CD4-positive, alpha-beta memory T cell (primary cell): ENCODE measurements at regions not wholly inside any gene's neighbourhood (a gene's known extent, or its start where the extent isn't known, plus 50 kb on each side); places are given as distances from the start of the nearest gene placed in this dataset.

Experiments used
- CTCF ChIA-PET: fragments of 350-600 bp; sonication (Branson Sonifier 250); formaldehyde crosslinking; loops from one replicate; lab custom pipeline; 2021; ENCODE audit warnings: inconsistent platforms; ENCODE audit not compliant: partially characterized antibody; lab: Charles Lee
- POLR2A ChIA-PET: fragments of 350-600 bp; sonication (Branson Sonifier 250); formaldehyde crosslinking; loops from one replicate; lab custom pipeline; 2021; ENCODE audit not compliant: partially characterized antibody; lab: Charles Lee
- DNase-seq, 5 donors: peaks; one replicate each; pipeline versions ENCODE4 v3.0.0 to v3.0.0-alpha.2; 2020 to 2022; ENCODE audit warnings: mixed read lengths in 1 of 5
- H3K27ac ChIP-seq: one replicate; pipeline ENCODE4 v1.7.0; 2013; ENCODE audit warnings: low read depth, low read length
- H3K27me3 ChIP-seq: 2 replicates; pipeline ENCODE4 v1.7.0; 2013; ENCODE audit warnings: mild to moderate bottlenecking, low read length, moderate library complexity; ENCODE audit not compliant: insufficient read depth
- H3K36me3 ChIP-seq: 2 replicates; pipeline ENCODE4 v1.7.0; 2013; ENCODE audit warnings: mild to moderate bottlenecking, low read length, moderate library complexity; ENCODE audit not compliant: insufficient read depth
- H3K4me1 ChIP-seq: 2 replicates; pipeline ENCODE4 v1.7.0; 2013; ENCODE audit warnings: mild to moderate bottlenecking, low read length, moderate library complexity; ENCODE audit not compliant: insufficient read depth
- H3K4me3 ChIP-seq, 2 donors: one replicate each; pipeline ENCODE4 v1.7.0; 2013; ENCODE audit warnings: low read length in 2 of 2, mild to moderate bottlenecking in 1 of 2
- H3K9me3 ChIP-seq, 2 donors: one replicate each; pipeline ENCODE4 v1.7.0; 2013; ENCODE audit warnings: low read length in 2 of 2, control low read depth in 1 of 2; ENCODE audit not compliant: control insufficient read depth in 1 of 2
- H3K27ac Mint-ChIP-seq, 7 donors: one replicate each; pipeline ENCODE4 v1.8.0; 2020 to 2021; ENCODE audit warnings: mixed read lengths in 7 of 7, mild to moderate bottlenecking in 6 of 7, inconsistent platforms in 3 of 7, moderate library complexity in 3 of 7
- H3K27me3 Mint-ChIP-seq, 2 donors: one replicate each; pipeline ENCODE4 v1.8.0; 2020 to 2021; ENCODE audit warnings: mixed read lengths in 2 of 2
- H3K36me3 Mint-ChIP-seq, 2 donors: one replicate each; pipeline ENCODE4 v1.8.0; 2020 to 2021; ENCODE audit warnings: mixed read lengths in 2 of 2, inconsistent platforms in 1 of 2, mild to moderate bottlenecking in 1 of 2
- H3K4me1 Mint-ChIP-seq, 4 donors: one replicate each; pipeline ENCODE4 v1.8.0; 2020 to 2021; ENCODE audit warnings: mixed read lengths in 4 of 4, mild to moderate bottlenecking in 1 of 4
- H3K4me3 Mint-ChIP-seq, 8 donors: one replicate each; pipeline ENCODE4 v1.8.0; 2020 to 2021; ENCODE audit warnings: mixed read lengths in 8 of 8, mild to moderate bottlenecking in 7 of 8, moderate library complexity in 6 of 8, inconsistent platforms in 3 of 8
- H3K9me3 Mint-ChIP-seq, 8 donors: one replicate each; pipeline ENCODE4 v1.8.0; 2020 to 2021; ENCODE audit warnings: mixed read lengths in 8 of 8, mild to moderate bottlenecking in 5 of 8, inconsistent platforms in 3 of 8, moderate library complexity in 1 of 8
- intact Hi-C: fragments of 100-400 bp; cut with micrococcal nuclease; formaldehyde crosslinking; loops from one replicate; pipeline ENCODE4 v1.15.1; 2023

GRCh38 chr6:44049163-44049988, 77.9 kb downstream of the MRPL14 start:
- DNase-seq: no peak
- Histone ChIP-seq H3K9me3 (no peaks in the 10 kb centered on the region), H3K27ac (no peak overlapping the region), H3K36me3 (no peaks in the 10 kb centered on the region), H3K27me3 (no peaks in the 10 kb centered on the region), H3K4me1 (no peaks in the 10 kb centered on the region), H3K4me3 (no peak overlapping the region)
- intact Hi-C loops: no loop called here
- ChIA-PET POLR2A (no interaction called here), CTCF (no interaction called here)
- Mint-ChIP-seq H3K36me3 (no peaks in the 10 kb centered on the region), H3K27me3 (peaks cover 0 to 3% of the 10 kb centered on the region in 2 donors), H3K27ac (no peak overlapping the region), H3K9me3 (peaks cover 0 to 2% (median 0%) of the 10 kb centered on the region in 8 donors), H3K4me1 (no peaks in the 10 kb centered on the region), H3K4me3 (no peak overlapping the region)

GRCh38 chr6:44048277-44048676, 79.0 kb downstream of the MRPL14 start:
- peaks cover 0 to 3% of the 10 kb centered on the region in 2 donors for H3K27me3 Mint-ChIP-seq
- CTCF ChIA-PET: no interaction called here
- H3K27me3 ChIP-seq: no peaks in the 10 kb centered on the region

GRCh38 chr6:44047801-44048200, 79.5 kb downstream of the MRPL14 start:
- peaks cover 0 to 2% (median 0%) of the 10 kb centered on the region in 8 donors for H3K9me3 Mint-ChIP-seq
- Histone ChIP-seq H3K27ac (no peak overlapping the region), H3K4me1 (no peaks in the 10 kb centered on the region), H3K9me3 (no peaks in the 10 kb centered on the region), H3K4me3 (no peak overlapping the region), H3K27me3 (no peaks in the 10 kb centered on the region), H3K36me3 (no peaks in the 10 kb centered on the region)
- no peak for DNase-seq
- CTCF ChIA-PET: no interaction called here
- POLR2A ChIA-PET: no interaction called here
- no peak overlapping the region for H3K27ac Mint-ChIP-seq
- intact Hi-C loops: no loop called here
- peaks cover 0 to 3% of the 10 kb centered on the region in 2 donors for H3K27me3 Mint-ChIP-seq
- H3K4me3 Mint-ChIP-seq: no peak overlapping the region
- H3K36me3 Mint-ChIP-seq: no peaks in the 10 kb centered on the region
- H3K4me1 Mint-ChIP-seq: no peaks in the 10 kb centered on the region

More at GRCh38 chr6:44048277-44048676, 79.0 kb downstream of the MRPL14 start:
- no peak overlapping the region for H3K4me3 ChIP-seq
- Mint-ChIP-seq H3K9me3 (peaks cover 0 to 2% (median 0%) of the 10 kb centered on the region in 8 donors), H3K4me1 (no peaks in the 10 kb centered on the region), H3K36me3 (no peaks in the 10 kb centered on the region), H3K27ac (no peak overlapping the region), H3K4me3 (no peak overlapping the region)
- no peak overlapping the region for H3K27ac ChIP-seq
- no peak for DNase-seq
- no peaks in the 10 kb centered on the region for H3K4me1 ChIP-seq
- intact Hi-C loops: no loop called here
- no peaks in the 10 kb centered on the region for H3K36me3 ChIP-seq
- POLR2A ChIA-PET: no interaction called here
- no peaks in the 10 kb centered on the region for H3K9me3 ChIP-seq

GRCh38 chr6:44047179-44047546, 80.1 kb downstream of the MRPL14 start:
- Mint-ChIP-seq H3K4me3 (no peak overlapping the region), H3K27ac (no peak overlapping the region), H3K4me1 (no peaks in the 10 kb centered on the region), H3K27me3 (peaks cover 0 to 3% of the 10 kb centered on the region in 2 donors), H3K36me3 (no peaks in the 10 kb centered on the region), H3K9me3 (peaks cover 0 to 2% (median 0%) of the 10 kb centered on the region in 8 donors)
- Histone ChIP-seq H3K4me1 (no peaks in the 10 kb centered on the region), H3K9me3 (no peaks in the 10 kb centered on the region), H3K4me3 (no peak overlapping the region), H3K27me3 (no peaks in the 10 kb centered on the region), H3K36me3 (no peaks in the 10 kb centered on the region), H3K27ac (no peak overlapping the region)
- intact Hi-C loops: no loop called here
- POLR2A ChIA-PET: no interaction called here
- CTCF ChIA-PET: no interaction called here
- DNase-seq: no peak

GRCh38 chr6:44046516-44047178, 80.6 kb downstream of the MRPL14 start:
- H3K4me1 Mint-ChIP-seq: no peaks in the 10 kb centered on the region
- Histone ChIP-seq H3K4me3 (no peak overlapping the region), H3K36me3 (no peaks in the 10 kb centered on the region), H3K27ac (no peak overlapping the region), H3K4me1 (no peaks in the 10 kb centered on the region), H3K27me3 (no peaks in the 10 kb centered on the region), H3K9me3 (no peaks in the 10 kb centered on the region)
- peaks cover 0 to 2% (median 0%) of the 10 kb centered on the region in 8 donors for H3K9me3 Mint-ChIP-seq
- no peak for DNase-seq
- H3K4me3 Mint-ChIP-seq: no peak overlapping the region
- no peak overlapping the region for H3K27ac Mint-ChIP-seq
- peaks cover 0 to 3% of the 10 kb centered on the region in 2 donors for H3K27me3 Mint-ChIP-seq
- POLR2A ChIA-PET: no interaction called here
- no peaks in the 10 kb centered on the region for H3K36me3 Mint-ChIP-seq
- intact Hi-C loops: no loop called here
- CTCF ChIA-PET: no interaction called here

- no peaks in the 10 kb centered on the region for H3K4me1 ChIP-seq
- no peak overlapping the region for H3K4me3 ChIP-seq
- Mint-ChIP-seq H3K27me3 (peaks cover 0 to 3% of the 10 kb centered on the region in 2 donors), H3K36me3 (no peaks in the 10 kb centered on the region), H3K4me3 (no peak overlapping the region), H3K9me3 (peaks cover 0 to 2% (median 0%) of the 10 kb centered on the region in 8 donors), H3K27ac (no peak overlapping the region), H3K4me1 (no peaks in the 10 kb centered on the region)
- no peaks in the 10 kb centered on the region for H3K9me3 ChIP-seq
- DNase-seq: no peak
- no peaks in the 10 kb centered on the region for H3K27me3 ChIP-seq
- intact Hi-C loops: no loop called here
- H3K36me3 ChIP-seq: no peaks in the 10 kb centered on the region
- POLR2A ChIA-PET: no interaction called here
- H3K27ac ChIP-seq: no peak overlapping the region
- CTCF ChIA-PET: no interaction called here
Measured at GRCh38 chr6:44045672-44046015, 81.6 kb downstream of the MRPL14 start.

- Mint-ChIP-seq H3K27me3 (peaks cover 0 to 3% of the 10 kb centered on the region in 2 donors), H3K4me1 (no peaks in the 10 kb centered on the region), H3K27ac (no peak overlapping the region), H3K4me3 (no peak overlapping the region), H3K36me3 (no peaks in the 10 kb centered on the region), H3K9me3 (peaks cover 0 to 2% (median 0%) of the 10 kb centered on the region in 8 donors)
- POLR2A ChIA-PET: no interaction called here
- Histone ChIP-seq H3K4me1 (no peaks in the 10 kb centered on the region), H3K4me3 (no peak overlapping the region), H3K36me3 (no peaks in the 10 kb centered on the region), H3K9me3 (no peaks in the 10 kb centered on the region), H3K27me3 (no peaks in the 10 kb centered on the region), H3K27ac (no peak overlapping the region)
- CTCF ChIA-PET: no interaction called here
- intact Hi-C loops: no loop called here
- no peak for DNase-seq
Measured at GRCh38 chr6:44044940-44045671, 82.1 kb downstream of the MRPL14 start.
